ENCODE measurements at regions not wholly inside any gene's neighbourhood (a gene's known extent, or its start where the extent isn't known, plus 50 kb on each side); places are given as distances from the start of the nearest gene placed in this dataset.
A peak's percentile ranks its signal among the peaks of the same experiment; 100 is the strongest.

DNA sequence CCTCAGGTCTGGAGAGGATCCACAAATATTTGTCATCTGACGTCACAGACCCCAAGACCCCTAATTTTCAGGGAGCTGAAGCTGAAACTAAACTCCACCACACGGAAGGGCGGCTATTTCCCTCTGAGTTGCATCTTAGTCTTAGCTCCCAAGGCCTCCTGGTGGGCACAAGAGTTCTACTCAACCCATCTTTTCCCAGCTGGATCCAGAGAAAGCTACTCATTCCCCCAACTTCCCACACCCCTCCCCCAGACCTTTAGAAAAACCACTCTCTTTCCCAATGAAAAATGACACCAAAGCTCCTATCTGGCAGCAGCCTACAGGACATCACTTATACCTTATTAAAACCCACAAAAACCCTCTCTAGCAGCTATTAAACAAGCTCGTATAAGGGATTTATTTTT, 67.1 kb upstream of the SLC1A1 start:
- no peak overlapping the region for H3K4me3 ChIP-seq (replicated peaks; ENCODE audit: low read depth, low read length)
- TF ChIP-seq, protein P1, sequence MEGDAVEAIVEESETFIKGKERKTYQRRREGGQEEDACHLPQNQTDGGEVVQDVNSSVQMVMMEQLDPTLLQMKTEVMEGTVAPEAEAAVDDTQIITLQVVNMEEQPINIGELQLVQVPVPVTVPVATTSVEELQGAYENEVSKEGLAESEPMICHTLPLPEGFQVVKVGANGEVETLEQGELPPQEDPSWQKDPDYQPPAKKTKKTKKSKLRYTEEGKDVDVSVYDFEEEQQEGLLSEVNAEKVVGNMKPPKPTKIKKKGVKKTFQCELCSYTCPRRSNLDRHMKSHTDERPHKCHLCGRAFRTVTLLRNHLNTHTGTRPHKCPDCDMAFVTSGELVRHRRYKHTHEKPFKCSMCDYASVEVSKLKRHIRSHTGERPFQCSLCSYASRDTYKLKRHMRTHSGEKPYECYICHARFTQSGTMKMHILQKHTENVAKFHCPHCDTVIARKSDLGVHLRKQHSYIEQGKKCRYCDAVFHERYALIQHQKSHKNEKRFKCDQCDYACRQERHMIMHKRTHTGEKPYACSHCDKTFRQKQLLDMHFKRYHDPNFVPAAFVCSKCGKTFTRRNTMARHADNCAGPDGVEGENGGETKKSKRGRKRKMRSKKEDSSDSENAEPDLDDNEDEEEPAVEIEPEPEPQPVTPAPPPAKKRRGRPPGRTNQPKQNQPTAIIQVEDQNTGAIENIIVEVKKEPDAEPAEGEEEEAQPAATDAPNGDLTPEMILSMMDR (IDR thresholded peaks at IDR 0.05; ENCODE audit: low read length, missing control alignments): no peak

DNA sequence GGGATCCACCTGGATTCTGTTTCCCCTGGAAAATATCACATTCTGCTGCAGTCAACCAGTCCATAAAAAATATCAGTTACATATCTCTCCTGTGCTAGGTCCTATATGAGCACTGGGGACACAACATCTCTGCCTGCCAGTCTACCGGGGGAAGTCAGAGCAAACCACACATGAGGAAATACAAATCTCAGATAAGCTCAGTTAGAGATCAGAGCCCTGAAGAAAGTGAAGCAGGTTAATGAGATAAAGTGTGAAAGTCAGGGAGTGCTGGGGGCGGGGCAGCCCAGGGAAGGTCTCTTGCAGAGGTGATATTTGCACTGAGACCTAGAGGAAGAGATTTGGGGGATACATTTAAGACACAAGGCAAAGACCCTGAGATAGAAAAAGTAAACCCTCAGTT, 67.8 kb upstream of the SLC1A1 start:
- no peak for DNase-seq (ENCODE audit: low read depth)
- TF ChIP-seq, protein P1 (IDR thresholded peaks at IDR 0.05; ENCODE audit: low read length, missing control alignments): no peak

More for the DNA sequence above, 67.1 kb upstream of the SLC1A1 start:
- no peak for DNase-seq (ENCODE audit: low read depth)

DNA sequence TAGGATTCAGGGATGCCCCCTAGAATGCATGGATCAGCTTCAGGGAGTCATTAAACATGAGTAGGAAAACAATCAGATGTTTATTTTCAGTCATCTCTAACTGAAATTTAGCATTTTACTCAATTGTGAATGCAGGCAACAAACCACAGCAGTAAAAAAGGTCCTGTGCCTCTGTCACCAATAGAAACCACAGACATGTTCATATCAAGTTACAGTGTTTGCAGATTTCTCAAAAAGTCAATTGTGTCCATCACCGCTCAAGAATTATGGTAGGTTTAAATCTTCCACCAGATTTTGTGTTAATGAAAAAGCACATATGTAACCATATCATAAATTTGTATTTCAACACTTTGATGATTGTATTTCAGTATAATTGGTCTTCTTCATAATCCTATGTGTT, 68.4 kb upstream of the SLC1A1 start:
- TF ChIP-seq, protein P1 (IDR thresholded peaks at IDR 0.05; ENCODE audit: low read length, missing control alignments): no peak
- H3K4me3 ChIP-seq (replicated peaks; ENCODE audit: low read depth, low read length): no peak overlapping the region
- no peak for DNase-seq (ENCODE audit: low read depth)

More for the DNA sequence above, 67.8 kb upstream of the SLC1A1 start:
- no peak overlapping the region for H3K4me3 ChIP-seq (replicated peaks; ENCODE audit: low read depth, low read length)

DNA sequence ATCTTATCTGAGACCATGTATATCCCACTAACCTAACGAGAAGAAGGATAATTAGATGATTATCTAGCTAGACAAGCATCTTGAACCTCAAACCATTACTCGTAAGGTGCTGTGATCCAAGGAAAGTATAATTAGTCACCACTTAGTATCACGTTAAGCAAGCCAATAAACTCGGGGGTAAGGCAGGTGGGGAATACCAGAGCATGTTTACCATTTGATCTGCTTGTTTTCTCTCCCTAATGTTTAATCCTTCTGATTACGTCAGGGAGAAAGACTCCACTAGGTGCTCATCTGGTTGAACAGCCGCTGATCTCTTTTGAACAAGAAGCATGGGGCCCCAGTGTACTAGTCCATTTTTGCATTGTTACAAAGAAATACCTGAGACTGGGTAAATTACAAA, 69.9 kb upstream of the SLC1A1 start:
- DNase-seq (ENCODE audit: low read depth): no peak
- TF ChIP-seq, protein P1 (IDR thresholded peaks at IDR 0.05; ENCODE audit: low read length, missing control alignments): no peak
- H3K4me3 ChIP-seq (replicated peaks; ENCODE audit: low read depth, low read length): no peak overlapping the region

DNA sequence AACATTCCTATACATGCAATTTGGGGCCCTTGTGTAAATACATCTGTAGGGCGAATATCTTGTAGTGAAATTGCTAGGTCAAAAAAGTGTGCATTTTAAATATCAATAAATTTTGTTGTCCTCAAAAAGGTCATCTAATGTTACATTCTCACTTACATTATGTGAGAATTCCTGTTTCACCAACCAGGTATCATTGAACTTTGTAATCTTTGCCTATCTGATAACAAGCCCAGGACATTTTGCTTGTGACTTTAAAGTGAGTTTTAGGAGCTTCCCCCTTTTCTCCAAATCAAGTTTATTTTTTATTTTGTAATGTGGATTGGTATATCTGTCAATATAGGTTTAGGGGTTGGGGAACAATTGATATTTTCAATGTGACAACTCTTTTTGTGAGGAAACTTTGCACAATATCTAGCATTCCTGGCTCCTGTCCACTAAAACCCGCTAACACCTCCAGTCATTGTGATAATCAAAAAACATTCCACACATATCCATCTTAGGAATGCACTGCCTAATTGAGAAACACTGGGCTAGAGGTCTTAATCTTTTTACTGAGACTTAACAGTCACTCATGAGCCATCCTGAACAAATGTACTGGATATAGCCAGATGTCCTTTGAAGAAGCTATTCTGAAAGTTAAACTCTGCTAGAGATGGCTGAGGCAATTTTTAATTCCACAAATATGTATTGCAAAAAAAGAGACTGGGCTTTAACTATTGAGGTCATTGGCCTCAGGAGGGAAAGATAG, 72.5 kb upstream of the SLC1A1 start:
- H3K4me3 ChIP-seq (replicated peaks; ENCODE audit: low read depth, low read length): no peak overlapping the region
- TF ChIP-seq, protein P1 (IDR thresholded peaks at IDR 0.05; ENCODE audit: low read length, missing control alignments): no peak
- peak; percentile 74 for DNase-seq (ENCODE audit: low read depth)

DNA sequence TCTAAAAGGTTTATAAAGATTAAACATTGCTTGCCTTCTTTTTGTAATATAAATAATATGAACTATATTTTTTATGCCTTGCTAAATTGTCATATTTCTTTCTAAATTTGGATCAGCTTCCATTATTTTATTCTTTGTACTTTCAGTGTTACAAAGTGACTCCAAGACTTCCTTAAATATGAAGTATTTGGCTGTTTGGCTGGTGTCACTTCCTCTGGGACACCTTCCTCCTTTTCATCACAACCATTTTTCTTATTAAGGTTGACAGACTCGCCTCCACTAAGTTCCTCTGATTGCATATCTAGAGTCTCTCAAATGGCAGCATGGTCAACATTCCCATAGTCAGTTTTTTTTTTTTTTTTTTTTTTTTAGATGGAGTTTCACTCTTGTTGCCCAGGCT, 73.8 kb upstream of the SLC1A1 start:
- TF ChIP-seq, protein P1 (IDR thresholded peaks at IDR 0.05; ENCODE audit: low read length, missing control alignments): no peak
- H3K4me3 ChIP-seq (replicated peaks; ENCODE audit: low read depth, low read length): no peak overlapping the region
- no peak for DNase-seq (ENCODE audit: low read depth)

DNA sequence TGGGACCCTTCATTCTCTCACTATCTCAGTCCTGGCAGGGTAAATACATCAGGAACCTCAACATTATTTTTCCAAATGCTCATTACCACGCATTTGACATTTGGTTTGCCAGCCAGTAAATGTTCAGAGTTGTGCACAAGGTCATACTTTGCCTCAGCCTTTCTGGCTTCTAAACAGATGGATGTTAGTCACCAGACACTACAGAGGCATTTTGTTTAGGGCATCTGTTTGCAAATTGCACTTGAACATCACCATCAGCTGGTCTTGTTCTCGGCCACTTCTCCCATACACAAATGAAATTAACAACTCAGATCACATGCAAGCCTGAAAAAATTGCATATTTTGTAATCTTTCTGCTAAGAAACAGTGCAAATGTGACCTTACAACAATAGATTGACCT, 75.0 kb upstream of the SLC1A1 start:
- no peak overlapping the region for H3K4me3 ChIP-seq (replicated peaks; ENCODE audit: low read depth, low read length)
- TF ChIP-seq, protein P1 (IDR thresholded peaks at IDR 0.05; ENCODE audit: low read length, missing control alignments): no peak

More for the DNA sequence above, 75.0 kb upstream of the SLC1A1 start:
- no peak for DNase-seq (ENCODE audit: low read depth)

Measured in fibroblast of pulmonary artery (primary cell).